Cerebellar cortex (tissue), 1 donor: ENCODE measurements at regions not wholly inside any gene's neighbourhood (a gene's known extent, or its start where the extent isn't known, plus 50 kb on each side); places are given as distances from the start of the nearest gene placed in this dataset.

ENCODE experiments used
- DNase-seq: peaks from one replicate; pipeline ENCODE4 v3.0.0-alpha.2; 2015; ENCODE audit warnings: low spot score

DNA sequence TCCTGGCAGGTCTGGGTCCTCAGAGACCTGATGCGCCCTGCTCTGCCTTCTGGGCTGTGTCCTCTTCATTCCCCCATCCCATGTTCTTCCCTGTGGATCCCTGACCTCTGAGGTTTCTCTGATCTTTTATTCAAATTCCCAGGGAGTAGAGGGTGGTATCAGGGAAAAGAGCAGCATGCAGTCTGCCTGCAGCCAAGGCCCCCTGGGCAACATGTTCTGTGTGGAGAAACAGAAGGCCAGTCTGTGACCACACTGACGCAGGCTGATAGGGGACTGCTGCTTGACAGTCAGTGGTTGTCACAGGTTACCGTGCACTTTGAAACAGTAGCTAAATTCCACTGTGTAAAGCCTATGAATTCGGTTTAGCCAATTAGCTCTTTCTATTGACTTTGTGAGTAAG is 156.6 kb upstream of the IRX2 start:
- DNase-seq, result no peak

DNA sequence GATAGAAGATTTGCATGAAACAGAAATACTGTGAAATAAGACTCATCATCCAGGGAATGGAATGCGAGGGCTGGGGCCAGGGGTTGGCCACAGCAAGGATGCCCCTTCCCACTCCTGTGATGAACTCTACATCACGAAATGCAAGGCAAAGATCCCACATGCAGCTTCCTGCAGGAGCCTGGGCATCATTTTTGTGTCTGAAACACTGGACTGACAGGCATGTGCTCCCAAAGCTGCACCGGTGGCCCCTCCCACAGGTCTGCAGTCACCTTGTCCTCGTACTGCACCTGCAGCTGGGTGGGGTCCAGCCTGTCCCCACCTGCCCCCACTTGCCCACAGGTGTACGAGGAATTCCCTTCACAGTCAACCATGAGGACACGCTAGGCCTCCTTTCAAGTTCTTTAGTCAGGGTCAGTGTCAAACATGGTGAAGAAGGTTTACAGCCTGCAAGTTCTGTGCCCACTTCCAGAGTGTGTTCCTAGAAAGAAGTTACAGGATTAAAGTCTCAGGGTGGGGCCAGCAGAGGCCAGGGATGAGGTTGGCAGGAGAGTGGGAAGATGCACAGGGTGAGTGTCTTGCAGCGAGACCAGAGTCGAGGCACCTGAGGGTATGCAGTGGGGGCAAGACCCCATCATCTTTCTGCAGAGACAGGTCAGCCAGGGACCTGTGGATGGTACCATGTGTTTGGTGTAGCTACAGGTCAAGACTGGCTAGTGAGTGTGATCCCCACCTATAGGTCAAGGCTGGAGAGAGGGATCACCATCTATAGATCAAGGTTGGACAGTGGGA is 155.0 kb upstream of the IRX2 start:
- no peak for DNase-seq

DNA sequence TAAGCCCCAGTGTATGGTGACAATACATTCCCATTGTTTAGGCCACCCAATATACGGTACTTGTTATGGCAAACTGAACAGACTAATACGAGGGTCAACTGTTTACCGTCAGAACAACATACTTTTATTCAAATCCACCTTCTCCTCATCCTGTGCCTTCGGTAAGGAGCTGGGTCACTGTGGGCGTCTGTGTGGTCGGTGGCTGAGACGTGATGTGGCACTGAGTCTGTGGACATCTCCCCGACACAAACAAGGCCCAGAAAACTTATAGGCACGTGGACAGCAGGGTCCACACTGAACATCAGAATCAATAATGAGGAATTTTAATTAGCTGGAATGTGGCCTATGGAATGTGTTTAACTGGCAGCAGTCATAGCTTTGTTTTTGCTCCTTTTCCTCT is 154.3 kb upstream of the IRX2 start:
- no peak for DNase-seq

DNA sequence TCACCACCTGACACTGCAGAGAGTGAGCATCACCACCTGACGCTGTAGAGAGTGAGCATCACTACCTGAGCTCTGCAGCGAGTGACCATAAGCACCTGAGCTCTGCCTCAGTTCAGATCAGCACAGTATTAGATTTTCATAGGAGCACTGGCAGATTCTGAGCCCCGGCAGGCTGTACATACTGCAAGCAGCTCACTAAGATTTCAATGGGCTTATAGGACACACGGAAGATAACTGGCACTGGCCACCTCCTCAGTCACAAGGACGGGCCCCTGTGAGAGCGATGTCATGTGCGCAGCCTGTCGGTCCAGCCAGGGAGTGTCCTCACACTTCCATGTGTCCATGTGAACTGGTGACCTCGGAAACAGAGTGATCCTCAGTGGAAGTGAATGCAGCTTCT is 153.5 kb upstream of the IRX2 start:
- DNase-seq, result no peak

DNA sequence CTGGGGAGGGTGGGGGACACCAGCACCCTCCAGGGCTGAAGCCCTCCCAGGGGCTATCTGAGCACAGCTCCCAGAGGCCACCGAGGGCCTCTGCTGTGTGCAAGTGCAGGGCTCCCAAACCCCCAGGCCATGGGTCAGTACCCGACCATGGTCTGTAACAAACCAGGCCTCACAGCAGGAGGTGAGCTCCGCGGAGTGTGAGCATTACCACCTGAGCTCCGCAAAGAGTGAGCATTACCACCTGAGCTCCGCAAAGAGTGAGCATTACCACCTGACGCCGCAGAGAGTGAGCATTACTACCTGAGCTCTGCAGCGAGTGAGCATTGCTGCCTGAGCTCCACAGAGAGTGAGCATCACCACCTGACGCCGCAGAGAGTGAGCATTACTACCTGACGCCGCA is 152.9 kb upstream of the IRX2 start:
- DNase-seq, result no peak

GRCh38 chr5:2903451-2904395 is 152.2 kb upstream of the IRX2 start:
- DNase-seq, result no peak

GRCh38 chr5:2902742-2903297 is 151.3 kb upstream of the IRX2 start:
- DNase-seq, result no peak

- DNase-seq, result no peak
These were observed 150.7 kb upstream of the IRX2 start for GRCh38 chr5:2902186-2902585.

GRCh38 chr5:2901511-2901910 is 150.0 kb upstream of the IRX2 start:
- no peak for DNase-seq

DNA sequence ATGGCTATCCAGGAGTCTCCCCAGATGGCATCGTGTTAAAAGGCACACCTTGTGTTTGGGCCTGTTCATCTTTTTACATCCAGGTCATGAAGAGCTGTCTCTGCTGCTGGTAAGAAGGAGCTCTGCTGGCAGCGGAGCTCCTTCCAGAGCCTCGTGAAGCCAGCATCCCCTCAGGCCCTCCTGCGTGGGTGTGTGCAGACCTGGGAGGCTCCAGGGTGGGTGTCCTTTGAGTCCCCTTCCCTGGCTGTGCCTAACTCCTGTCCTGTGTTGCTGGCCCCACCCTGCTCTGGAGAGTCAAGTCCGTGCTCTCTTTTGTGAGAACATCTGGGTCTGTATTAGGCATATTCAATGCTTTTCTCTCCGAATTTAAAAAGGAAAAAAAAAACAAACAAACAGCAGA is 149.6 kb upstream of the IRX2 start:
- no peak for DNase-seq

GRCh38 chr5:2900360-2900759 is 148.9 kb upstream of the IRX2 start:
- DNase-seq, result no peak

- DNase-seq, result no peak
These were observed 147.8 kb upstream of the IRX2 start for GRCh38 chr5:2899311-2899710.

DNA sequence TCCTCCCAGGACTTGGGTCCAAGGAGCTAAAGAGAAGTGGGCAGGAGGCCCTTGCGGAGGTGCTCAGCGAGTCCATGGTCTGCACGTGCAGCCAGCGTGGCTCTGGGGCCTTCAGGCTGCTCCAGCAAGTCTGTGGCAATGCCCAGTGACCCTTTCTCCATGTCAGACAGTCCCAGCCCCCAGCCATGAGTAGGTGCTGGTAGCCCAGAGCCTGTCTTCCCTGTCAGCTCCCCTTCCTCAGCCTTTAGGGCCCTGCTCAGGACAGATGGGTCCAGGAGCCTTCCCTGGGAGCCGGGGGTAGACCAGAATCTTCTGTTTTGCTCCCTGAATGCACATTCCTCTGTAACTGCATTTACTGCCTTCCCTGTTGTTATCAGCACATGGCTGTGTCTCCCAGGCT is 147.2 kb upstream of the IRX2 start:
- no peak for DNase-seq

DNA sequence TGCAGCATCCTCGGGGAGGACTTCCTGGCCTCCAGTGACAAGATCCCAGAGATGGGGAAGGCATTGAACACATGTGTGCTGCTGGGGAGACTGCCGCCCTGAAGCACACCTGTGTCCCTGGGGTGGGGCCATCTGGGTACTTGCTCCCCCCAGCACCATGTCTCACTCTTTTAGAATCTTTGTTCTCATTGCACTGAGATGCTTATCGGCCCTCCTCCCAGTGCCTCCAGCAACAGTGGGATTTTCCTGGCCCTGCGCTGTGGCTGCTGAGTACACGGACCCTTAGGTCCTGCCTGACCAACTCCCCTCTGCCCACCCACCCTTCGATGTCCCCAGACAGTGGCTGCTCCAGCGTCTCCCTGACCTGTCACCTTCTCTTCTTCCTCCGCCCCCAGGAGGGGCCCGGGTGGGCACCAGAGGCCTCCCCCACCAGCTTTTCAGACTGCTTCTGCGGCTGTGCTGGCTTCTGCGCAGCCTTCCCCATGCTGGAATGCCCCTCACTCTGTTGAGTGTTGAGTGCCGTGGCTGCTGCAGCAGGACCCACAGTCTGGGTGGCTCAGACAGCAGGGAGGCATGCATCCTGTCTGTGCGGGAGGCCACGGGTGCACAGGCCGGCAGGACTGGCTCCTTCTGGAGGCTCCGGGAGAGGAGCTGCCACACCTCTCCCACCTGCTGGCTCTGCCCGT is 145.9 kb upstream of the IRX2 start:
- no peak for DNase-seq

DNA sequence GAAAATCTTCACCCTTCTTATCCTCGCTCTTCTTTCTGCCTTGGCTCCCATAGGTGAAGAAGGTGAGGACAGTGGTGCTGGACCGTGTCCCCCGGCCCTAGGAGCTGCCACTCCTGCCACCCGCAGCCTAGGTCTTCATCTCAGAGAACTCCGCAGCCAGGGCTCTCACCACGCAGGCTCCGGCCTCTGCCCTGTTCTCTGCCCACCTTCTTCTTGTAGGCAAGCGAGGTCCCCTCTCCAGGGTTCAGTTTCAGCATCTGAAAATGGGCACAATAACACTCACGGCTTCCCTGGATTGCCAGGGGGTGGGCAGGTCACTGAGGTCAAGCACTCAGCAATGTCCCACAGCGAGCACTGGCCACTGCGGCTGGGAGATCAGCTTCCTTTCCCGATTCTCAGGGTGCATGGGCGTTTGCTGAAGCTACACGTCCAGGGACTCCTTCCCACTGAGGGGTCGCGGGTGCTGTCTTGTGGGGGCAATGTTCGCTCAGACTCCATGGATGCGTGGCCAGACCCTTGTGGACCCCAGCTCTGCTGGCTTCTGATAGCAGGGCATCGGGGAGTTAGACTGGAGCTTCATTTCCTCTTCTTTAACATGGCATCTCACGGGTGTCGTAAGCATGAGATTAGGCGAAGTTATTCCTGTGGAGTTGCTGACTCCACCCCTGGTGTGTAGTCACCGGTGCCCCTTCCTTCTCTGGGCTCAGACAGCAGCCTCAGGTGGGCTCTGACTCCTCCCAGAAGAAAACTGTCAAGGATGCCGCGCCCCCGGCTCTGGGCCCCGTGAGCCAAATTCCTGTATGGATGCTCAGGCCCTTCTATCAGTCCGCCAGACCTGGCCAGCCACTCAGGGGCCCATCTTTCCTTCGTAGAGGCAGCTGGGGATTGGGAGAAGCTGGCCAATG is 145.1 kb upstream of the IRX2 start:
- DNase-seq, result no peak

- DNase-seq, result no peak
These were observed 144.4 kb upstream of the IRX2 start for GRCh38 chr5:2895876-2896275.

DNA sequence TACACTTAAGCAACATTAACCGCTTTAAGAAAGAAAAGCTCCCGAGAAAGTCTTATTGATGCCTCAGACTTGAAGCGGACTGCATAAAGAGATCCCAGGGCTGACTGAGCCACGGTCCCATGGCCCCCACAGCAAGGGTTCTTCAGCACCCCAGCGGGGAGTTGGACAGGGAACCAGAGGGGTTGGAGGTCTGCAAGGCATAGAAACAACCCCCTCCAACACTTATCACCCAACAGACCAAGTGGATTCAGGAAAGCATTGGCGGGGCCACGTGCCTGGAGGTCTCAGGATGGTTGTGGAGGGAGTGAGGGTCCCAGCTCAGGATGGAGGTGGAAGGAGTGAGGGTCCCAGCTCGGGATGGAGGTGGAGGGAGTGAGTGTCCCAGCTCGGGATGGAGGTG is 143.7 kb upstream of the IRX2 start:
- no peak for DNase-seq

GRCh38 chr5:2894736-2895135 is 143.3 kb upstream of the IRX2 start:
- no peak for DNase-seq

DNA sequence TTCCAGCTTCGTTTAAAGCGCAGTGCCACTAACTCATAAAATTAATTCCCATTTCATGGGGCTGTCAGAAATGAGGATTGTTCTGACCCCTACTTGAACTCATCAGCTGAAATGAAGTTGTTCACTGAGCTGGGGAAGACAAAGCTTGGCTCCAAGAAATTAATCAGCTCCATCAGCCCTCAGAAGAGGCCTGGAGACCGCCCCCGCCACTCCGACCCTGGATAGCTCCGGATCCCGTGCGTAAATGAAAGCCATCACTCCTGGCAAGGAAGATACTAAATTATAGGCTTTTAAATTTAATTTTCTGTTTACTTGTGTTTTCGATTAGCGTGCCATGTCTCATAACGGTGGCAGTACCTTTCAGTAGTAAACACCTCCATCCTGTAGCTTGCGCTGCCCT is 142.8 kb upstream of the IRX2 start:
- no peak for DNase-seq

DNA sequence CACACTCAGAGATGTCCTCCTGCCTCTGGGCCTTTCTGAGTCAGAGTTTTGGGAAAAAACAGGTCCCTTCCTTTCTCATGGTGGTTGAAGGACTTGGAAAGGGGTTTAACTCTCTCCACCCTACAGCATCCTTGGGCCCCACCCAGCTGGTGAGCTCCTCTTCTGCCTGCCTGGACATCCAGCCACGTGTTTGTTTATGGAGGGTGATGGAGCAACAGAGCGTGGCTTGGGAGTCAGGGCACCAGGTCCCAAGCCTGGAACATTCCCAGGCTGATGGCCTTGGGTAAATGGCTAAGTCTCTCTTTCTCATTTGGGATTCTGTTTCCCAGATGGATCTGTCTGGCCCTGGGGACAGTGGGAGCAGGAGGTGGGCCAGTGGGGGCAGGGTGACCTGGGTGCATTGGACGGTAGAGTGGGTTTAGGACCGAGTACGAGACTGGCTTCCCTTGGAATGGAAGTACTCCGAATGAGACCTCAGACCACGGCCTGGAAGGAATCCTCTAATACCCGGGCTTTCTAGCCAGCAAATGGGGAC is 141.1 kb upstream of the IRX2 start:
- DNase-seq, result no peak

DNA sequence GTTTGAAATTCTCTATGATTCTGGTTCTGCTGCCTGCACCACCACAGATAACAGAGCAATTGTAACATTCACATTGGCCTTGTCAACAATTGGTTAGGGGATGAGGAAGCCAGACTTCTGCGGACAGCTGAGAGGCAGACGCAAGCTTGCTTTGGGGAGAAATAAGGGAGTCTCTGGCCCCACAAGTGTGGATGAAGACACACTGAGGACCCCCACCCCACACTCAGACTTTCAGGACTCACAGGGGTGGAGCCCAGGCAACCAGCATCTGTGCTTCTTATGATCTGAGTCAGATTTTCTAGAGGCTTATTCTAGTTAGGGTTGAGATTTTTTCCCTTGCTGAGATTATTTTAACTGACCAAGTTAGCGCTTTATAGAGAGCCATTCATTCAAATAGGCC is 140.3 kb upstream of the IRX2 start:
- no peak for DNase-seq
